GM10248 (cell line): ENCODE measurements at regions not wholly inside any gene's neighbourhood (a gene's known extent, or its start where the extent isn't known, plus 50 kb on each side); places are given as distances from the start of the nearest gene placed in this dataset.
"Not testable (repeated sequence)": the region's sequence is repeated elsewhere in the genome, so short reads cannot be mapped to it uniquely, and the experiment has no call there.

Experiments used
- CTCF ChIA-PET: fragments of 300-600 bp; sonication (Branson Sonifier 250); formaldehyde crosslinking; extraction: SDS; loops from one replicate; lab custom pipeline; 2021; ENCODE audit warnings: antibody characterized with exemption; lab: Yijun Ruan, JAX
- POLR2A ChIA-PET: fragments of 350-650 bp; sonication (Branson Sonifier 250); formaldehyde crosslinking; extraction: SDS; loops from one replicate; lab custom pipeline; 2020; ENCODE audit warnings: antibody characterized with exemption; lab: Yijun Ruan, JAX
- DNase-seq: peaks from one replicate; pipeline ENCODE4 v3.0.0; 2012; ENCODE audit errors: extremely low spot score
- TF ChIP-seq, protein P1 (sequence below): IDR thresholded peaks from 2 replicates; pipeline ENCODE4 v1.5.1; 2012; ENCODE audit warnings: mild to moderate bottlenecking, low read depth; ENCODE audit errors: extremely low read depth, missing control alignments, control extremely low read depth

DNA sequence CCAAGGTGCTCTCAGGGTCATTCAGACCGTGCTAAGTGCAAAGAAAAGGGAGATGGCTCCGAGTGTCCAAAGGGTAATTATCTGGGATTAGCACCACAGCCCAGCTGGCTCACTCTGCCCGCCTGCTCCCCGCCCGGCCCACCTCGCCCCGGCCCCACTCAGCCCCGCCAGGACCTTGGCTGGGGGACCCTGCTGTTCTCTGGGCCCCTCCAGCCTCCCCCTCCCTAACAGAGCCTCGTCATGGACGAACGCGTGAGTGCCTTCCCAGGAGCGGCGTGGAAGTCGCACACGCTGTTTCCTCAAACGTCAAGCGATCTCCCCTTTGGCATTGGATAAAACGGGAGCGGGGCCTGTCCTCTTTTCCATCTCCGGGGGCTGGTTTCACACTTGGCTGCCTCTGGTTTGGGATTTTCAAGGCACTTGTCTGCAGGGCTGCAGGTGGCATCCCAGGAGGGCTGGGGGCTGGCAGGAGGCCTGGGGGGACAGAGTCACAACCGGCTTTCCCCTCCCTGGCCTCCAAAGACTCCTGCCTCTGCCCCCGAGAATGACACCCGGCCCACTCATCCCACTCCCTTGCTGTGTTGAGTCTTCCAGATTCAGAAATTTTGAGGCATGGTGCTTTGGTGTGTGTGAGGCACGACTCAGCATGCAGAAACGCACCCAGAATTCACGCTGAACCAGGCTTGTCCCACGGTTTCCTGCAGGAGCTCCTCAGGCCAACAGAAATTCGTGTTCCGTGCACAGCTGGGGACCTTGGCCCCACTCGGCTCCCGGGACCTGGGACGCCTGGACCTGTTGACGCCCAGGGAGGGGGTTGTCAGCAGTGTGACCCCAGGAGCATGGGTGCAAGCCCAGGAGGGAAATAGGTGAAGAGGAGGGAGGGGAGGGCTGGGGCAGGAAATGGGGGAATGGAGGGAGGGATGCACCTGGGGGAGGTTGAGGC, 110.0 kb downstream of the PDGFA start:
- CTCF ChIA-PET = no interaction called here
- no peak for DNase-seq
- POLR2A ChIA-PET = no interaction called here
- TF ChIP-seq, protein P1, sequence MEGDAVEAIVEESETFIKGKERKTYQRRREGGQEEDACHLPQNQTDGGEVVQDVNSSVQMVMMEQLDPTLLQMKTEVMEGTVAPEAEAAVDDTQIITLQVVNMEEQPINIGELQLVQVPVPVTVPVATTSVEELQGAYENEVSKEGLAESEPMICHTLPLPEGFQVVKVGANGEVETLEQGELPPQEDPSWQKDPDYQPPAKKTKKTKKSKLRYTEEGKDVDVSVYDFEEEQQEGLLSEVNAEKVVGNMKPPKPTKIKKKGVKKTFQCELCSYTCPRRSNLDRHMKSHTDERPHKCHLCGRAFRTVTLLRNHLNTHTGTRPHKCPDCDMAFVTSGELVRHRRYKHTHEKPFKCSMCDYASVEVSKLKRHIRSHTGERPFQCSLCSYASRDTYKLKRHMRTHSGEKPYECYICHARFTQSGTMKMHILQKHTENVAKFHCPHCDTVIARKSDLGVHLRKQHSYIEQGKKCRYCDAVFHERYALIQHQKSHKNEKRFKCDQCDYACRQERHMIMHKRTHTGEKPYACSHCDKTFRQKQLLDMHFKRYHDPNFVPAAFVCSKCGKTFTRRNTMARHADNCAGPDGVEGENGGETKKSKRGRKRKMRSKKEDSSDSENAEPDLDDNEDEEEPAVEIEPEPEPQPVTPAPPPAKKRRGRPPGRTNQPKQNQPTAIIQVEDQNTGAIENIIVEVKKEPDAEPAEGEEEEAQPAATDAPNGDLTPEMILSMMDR = no peak

GRCh38 chr7:410395-410910, 109.2 kb downstream of the PDGFA start:
- TF ChIP-seq, protein P1 = no peak
- POLR2A ChIA-PET = no interaction called here
- DNase-seq = no peak
- CTCF ChIA-PET = no interaction called here

DNA sequence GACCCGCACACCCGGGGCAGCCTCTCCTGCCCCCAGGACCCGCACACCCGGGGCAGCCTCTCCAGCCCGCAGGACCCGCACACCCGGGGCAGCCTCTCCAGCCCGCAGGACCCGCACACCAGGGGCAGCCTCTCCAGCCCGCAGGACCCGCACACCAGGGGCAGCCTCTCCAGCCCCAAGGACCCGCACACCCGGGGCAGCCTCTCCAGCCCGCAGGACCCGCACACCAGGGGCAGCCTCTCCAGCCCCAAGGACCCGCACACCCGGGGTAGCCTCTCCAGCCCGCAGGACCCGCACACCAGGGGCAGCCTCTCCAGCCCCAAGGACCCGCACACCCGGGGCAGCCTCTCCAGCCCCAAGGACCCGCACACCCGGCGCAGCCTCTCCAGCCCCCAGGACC, 108.5 kb downstream of the PDGFA start:
- POLR2A ChIA-PET, CTCF ChIA-PET: not testable (repeated sequence)

DNA sequence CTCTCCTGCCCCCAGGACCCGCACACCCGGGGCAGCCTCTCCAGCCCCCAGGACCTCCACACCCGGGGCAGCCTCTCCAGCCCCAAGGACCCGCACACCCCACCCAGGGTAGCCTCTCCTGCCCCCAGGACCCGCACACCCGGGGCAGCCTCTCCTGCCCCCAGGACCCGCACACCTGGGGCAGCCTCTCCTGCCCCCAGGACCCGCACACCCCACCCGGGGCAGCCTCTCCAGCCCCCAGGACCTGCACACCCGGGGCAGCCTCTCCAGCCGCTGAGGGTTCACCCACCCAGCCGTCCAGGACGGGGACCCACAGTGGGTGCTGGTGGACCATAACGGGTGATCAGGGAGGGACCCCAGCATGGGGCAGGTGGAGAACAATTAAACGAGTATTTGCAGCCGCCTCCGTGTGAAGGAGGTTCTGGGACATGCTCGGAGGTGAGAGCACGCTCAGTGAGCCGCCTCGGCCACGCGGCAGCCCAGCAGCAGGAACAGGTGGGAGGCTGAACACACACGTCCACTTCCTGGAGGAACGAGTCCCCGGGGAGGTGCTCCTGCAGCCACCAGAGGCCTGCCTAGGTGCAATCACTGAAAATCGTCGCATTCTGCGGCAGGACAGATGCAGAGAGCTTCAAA, 107.9 kb downstream of the PDGFA start:
- ChIA-PET POLR2A (no interaction called here), CTCF (no interaction called here)
- no peak for DNase-seq
- TF ChIP-seq, protein P1 = no peak

More for the DNA sequence above, 108.5 kb downstream of the PDGFA start:
- DNase-seq = not testable (repeated sequence)

DNA sequence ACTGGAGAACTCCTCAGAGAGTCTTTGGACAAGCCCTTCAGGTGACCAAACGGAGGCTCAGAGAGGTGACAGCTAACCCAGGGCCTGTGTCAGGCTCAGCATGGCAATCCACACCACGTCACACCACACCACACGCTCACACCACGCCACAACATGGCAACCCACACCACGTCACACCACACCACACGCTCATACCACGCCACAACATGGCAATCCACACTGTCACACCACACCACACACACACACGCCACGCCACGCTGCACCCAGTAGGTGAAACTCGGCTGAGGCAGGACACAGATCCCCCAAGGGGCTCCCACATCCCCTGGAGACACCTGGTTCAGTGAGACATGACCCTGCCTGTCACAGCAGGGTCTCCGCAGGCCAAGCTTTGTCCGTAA, 107.3 kb downstream of the PDGFA start:
- DNase-seq = no peak
- ChIA-PET POLR2A (no interaction called here), CTCF (no interaction called here)
- TF ChIP-seq, protein P1 = no peak

DNA sequence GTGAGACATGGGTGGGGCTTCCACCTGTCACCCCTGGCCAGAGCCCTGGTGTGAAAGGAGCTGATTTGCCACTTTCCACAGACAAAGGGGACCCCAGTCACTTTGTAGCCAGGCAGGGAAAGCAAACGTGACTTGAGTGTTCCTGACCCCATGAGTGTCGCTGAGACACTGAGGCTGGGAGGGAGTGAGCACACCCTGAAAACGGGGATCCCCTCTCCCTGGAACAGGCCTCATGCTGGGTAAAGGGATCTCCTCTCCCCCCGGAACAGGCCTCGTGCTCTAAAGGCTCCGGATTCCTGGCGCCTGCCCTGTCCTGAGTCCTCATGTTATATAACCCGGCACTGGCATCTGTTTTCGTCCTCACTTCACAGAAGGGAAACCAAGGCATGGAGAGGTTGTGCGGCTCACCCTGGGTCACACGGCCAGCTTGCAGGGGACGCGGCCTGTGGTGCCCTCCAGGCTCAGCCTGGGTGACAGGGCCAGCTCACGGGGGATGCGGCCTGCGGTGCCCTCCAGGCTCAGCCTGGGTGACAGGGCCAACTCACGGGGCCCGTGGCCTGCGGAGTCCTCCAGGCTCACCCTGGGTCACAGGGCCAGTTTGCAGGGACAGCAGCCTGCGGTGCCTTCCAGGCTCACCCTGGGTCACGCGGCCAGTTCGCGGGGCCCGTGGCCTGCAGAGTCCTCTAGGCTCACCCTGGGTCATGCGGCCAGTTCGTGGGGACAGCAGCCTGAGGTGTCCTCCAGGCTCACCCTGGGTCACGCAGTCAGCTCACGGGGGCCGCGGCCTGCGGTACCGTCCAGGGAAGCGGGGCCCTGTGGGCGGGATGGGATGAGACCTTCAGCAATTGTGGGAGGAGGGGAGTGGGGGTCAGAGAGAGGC, 104.7 kb downstream of the PDGFA start:
- TF ChIP-seq, protein P1 = no peak
- CTCF ChIA-PET = no interaction called here
- no peak for DNase-seq
- POLR2A ChIA-PET = no interaction called here
